Erythroblast (primary cell): ENCODE measurements at regions not wholly inside any gene's neighbourhood (a gene's known extent, or its start where the extent isn't known, plus 50 kb on each side); places are given as distances from the start of the nearest gene placed in this dataset.

Experiments
- GATA1 ChIP-seq: IDR thresholded peaks from 2 replicates; pipeline ENCODE4 v1.6.1; 2011; ENCODE audit warnings: low read depth, mild to moderate bottlenecking, control low read depth, low read length, moderate library complexity
- POLR2A ChIP-seq: IDR thresholded peaks from 2 replicates; pipeline ENCODE4 v1.6.1; 2011; ENCODE audit warnings: mild to moderate bottlenecking, low read length

- TF ChIP-seq GATA1 = no peak
- TF ChIP-seq POLR2A = no peak
Measured at GRCh38 chr12:70059373-70059772, 183.9 kb upstream of the CNOT2 start.
